DMS79 treated with DMSO at 0.1 percent for 48 hours (cell line): ENCODE measurements at regions not wholly inside any gene's neighbourhood (a gene's known extent, or its start where the extent isn't known, plus 50 kb on each side); places are given as distances from the start of the nearest gene placed in this dataset.
A peak's percentile ranks its signal among the peaks of the same experiment; 100 is the strongest.

Experiments
- DNase-seq: peaks from one replicate; lab custom pipeline; 2025; lab: John Stamatoyannopoulos, UW

DNA sequence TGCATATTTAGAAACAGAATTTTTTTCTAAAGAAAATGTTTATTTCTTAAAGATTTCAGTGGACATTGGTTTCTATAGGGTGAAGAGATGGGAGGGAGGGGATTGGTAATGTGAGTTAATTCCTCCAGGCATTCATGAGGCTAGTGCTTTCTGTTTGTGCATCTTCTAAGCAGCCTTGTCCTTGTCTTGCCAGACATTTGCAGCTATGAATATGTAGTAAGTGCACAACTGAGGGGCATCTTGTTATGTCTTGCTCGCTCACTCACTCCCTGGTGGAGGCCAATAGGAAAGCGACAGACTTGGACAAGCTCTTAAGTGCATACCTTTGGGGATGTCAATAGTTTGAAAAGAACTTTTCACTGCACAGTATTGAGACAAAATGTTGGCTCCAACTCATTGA lies 92.5 kb upstream of the ATP10A start:
- DNase-seq = no peak

DNA sequence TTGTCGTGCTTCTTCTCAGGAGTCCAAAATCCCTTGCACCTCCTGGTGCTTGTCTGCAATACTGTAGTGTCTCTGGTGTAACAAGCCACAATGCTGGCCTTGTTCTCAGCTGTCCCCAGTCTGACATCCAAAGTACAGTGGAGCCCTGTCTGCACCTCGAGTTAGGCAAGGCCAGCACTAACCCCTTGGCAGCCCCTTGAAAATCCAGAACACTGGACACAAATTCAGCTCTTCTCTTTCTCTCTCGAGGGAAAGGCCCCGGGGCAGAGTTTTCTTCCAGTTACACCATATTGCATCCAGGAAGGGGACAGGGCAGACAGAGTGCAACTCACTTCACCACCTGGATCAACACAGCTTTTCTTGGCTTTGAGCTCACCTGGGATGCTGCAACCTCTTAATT lies 91.3 kb upstream of the ATP10A start:
- DNase-seq = no peak

DNA sequence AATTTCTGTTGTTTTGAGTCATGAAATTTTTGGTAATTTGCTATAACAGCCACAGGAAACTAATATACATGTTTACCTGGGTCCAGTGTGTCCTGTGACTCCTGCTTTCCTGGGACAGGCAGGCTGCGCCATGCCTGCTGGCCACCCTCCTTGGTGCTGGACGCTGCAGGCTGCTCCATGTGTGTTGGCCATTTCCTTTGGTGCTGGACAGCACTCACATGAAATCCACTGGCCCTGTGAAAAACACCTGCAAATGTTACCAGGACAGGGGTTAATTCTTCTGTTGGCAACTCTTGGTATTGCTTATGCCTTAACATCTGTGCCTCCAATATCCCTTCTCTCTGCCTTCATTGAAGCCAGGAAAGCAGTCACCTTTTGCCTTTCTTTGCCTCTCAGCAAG lies 86.9 kb upstream of the ATP10A start:
- DNase-seq = no peak

DNA sequence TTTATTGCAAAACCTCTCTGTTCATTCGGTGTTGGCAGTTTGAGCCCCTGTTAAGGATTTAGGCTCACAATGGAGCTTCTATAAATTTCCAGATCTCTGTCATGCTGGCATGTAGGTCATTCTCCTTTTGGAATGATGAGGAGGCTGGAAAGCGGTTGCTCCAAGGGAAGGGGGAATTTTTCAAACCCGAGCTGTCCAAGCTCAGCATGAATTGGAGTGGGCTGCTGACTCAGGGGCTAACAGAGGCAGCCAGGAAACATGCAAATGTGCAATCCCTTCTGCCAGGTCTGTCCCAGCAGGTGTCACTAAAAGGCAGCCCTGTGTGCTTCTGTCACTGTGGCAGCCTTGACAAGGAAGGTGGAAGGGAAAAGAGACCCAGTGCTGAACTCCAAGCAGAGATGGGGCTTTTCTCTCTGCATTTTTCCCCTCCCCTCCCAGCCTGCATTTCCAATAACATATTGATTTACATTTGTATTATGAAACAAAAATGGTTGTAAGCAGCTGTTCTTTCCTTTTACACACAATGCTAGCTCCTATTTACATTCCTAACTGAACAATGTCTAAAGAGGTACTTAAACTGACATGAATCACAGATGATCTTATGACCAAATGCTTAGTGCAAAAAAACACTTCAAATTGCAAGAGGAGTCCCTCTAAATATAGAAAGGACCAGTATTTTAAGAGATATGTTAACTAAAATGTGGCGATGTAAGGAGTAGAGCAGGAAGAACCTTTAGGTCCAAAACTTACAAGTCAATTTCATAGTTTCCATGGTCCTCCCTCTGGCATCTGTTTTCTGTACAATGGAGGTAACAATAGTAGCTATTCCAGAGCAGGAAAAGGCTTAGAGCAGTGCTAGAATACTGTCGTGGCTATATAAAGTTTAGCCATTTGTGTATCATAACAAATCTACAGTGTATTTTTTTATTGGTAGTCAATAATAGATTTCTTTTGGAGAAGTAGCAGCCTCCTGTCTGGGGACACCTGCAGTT lies 84.5 kb upstream of the ATP10A start:
- peak; percentile 19 for DNase-seq

DNA sequence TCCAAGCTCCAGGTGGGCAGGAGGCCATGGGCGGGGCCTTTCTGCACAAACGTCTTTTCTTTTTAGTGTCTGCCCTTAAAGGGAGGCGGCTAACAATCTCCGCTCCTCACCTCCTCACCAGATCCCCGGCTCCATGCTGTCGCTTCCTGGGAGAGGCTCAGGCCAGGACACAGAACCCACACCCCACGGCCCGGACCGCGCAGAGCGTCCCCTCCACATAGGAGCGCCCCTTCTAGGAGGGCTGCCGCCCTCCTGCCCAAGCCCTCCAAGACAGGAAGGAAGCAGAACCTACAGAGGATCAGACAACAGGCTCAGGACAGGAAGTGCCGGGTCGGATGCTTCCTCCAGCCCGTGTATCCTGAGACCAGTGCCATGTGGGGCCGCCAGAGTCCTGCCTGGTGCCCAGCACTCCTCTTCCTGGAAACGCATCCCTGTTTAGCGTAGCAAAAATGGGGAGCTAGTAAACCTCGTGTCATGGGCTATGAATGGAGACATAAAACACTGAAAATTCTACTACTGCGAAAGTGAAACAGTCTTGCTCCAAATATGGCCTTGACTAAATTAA lies 83.2 kb upstream of the ATP10A start:
- DNase-seq = no peak

DNA sequence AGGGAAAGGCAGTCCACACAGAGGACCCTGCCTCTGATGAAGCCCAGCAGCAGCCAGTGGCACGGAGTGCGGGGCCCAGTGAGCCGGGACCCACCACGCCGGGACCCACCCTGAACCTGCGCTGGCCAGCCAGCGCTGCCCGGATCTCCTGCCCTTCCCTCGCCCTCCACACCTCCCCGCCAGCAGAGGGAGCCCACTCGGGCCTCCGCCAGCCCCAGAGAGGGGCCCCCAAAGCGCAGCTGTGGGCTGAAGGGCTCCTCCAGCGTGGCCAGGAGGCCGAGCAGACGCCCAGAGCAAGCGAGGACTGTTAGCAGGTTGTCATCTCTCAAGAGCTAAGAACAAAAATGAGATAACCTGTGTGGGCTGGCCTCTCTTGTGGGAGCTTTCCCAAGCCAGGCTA lies 81.3 kb upstream of the ATP10A start:
- no peak for DNase-seq

DNA sequence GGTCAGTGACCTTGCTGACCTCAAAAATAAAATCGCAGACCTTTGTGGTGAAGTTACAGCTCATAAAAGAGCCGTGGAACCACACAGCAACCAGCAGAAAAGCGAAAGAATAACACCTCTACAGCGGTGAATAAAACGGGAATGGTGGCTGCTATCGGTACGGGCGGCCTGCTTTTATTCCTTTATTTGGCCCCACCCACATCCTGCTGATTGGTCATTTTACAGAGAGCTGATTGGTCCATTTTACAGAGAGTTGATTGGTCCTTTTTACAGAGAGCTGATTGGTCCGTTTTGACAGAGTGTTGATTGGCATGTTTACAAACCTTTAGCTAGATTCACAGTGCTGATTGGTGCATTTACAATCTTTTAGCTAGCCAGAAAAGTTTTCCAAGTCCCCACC lies 80.7 kb upstream of the ATP10A start:
- DNase-seq = no peak

DNA sequence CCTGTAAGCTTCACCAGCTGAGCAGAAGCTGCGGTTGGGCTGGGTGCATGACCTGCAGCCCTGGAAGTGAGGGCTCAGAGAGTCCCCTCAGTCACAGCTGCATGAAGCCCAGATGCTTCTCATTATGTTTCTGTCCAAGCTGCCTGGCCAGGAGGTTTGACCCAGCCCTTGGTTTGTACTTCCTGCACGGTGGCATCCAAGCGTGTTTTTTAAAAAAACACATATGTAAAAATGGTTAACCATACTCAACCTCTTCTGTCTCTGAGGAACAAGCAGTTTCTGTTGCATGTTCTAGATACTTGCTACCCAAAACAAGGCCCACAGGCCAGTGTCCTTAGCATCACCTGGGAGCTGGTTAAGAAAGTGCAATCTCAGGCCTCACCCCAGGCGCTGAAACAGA lies 76.0 kb upstream of the ATP10A start:
- DNase-seq = no peak

DNA sequence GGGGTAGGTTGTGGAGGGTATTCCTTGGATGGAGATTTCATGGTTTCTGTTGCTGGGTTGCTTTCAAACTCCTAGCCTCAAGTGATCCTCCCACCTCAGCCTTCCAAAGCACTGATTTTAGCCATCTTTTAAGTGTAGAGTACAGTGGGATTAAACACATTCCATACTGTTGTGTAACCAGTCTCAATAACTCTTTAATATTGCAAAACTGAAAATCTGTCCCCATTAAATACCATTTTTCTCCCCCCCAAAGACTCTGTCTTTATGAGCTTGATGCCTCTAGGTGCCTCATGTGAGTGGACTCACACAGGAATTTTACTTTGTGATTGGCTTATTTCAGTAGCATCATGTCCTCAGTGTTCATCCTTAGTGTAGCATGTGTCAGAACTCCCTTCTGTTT lies 74.7 kb upstream of the ATP10A start:
- no peak for DNase-seq

DNA sequence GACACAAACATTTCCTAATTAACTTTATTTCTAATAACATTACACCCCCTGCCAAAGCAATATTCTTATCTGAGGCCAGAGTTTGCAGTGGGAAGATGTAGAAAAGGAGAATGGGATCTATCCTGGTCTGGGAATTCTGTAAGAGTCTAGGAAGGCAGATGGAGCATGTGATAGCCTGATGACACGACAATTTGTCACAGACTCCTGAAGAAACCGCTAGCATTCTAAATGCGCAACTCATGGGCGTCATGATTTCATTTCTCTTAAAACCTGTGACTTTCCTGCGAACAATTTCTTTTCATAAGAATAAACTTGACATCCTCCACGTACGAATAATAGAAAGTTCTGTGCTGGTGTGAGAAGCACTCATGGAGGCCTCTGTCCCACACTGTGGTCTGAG lies 72.9 kb upstream of the ATP10A start:
- no peak for DNase-seq

DNA sequence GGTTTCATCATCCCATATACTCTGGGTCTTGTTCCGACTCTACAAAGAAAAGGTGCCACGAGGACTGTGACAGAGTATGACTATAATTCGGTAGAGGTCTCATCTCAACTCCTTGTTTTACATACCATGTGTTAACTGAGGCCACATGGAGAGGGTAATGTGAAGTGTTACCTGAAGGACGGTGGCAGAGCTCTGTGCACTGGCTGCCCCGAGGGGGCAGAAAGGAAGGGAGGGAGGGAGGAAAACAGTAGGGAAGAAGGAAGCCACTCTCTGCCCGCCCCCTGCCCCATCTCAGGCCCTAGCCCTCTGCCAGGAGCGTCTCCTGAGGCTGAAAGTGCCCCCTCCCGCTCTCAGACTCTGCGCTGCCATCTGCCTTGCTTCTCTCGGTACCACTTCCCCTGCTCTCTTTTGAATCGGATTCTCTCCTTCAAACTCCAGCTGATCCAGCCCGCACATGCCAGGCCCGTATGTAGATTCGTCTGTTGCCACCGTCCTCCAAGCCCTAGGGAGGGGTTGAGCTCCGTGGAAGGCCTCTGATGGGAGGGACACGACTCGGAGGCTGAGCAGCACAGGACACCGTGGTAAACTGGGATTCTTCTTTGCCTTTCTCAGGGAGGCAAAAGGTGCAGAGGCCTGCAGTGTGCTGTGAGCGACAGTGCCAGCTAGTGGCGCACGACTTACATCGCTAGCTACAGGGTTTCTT lies 70.5 kb upstream of the ATP10A start:
- peak; percentile 11 for DNase-seq

DNA sequence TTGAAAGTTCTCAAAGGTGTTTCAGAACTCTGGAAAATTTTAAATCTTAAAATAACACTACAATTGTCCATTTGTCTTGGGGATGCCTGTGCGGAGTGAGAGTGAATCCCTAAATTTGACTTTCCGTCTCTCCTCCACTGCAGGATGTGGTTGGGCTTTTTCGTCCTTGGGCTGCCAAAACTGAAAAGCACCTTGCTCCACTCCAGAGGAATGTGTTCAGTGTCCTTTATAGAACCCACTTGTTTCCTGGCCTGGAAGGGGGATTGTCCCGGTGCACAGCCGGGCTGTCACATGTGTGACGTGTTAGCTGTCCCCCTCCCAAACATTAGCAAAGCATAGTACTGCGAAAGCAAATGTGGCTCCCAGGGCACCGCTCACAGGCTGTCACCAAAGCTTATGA lies 69.6 kb upstream of the ATP10A start:
- DNase-seq = no peak

DNA sequence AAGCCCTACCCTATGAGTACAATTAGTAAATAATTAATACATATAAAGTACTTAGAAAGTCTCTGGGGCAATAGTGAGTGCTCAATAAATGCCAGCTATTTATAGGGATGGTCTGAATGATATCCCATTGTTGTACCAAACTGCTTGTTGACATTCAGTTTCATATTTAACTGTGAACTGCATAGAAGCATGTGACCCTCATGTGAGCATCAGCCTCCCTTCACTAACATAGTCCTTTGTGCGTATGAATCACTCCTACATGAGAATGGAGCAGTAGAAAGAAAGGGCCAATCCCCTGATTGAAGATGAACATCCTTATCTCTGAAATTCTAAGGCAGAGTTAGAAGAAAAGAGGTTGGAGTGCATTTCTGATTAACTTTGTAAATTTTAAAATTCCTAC lies 68.7 kb upstream of the ATP10A start:
- DNase-seq = no peak

DNA sequence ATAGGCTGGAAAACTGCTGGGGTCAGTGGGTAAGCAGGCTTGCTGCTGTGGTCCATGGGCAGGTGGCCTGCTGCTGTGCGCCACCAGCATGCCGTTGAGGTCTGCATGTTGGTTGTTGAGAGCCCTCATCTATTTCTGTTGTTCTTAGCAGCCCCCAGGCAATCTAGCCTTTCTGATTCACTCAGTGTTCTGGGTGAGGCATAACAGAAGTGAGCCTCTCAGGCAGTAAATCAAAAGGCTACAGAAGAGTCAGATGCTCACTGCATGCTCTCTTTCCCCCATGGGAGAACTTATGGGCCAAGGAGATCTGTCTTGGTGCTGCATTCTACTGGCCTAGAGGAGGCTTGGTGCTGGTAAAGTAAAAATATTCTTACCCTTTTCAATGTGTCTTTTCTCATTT lies 67.8 kb upstream of the ATP10A start:
- DNase-seq = no peak
